Pancreas (tissue), 10 donors: ENCODE measurements at regions not wholly inside any gene's neighbourhood (a gene's known extent, or its start where the extent isn't known, plus 50 kb on each side); places are given as distances from the start of the nearest gene placed in this dataset.
A peak's percentile ranks its signal among the peaks of the same experiment; 100 is the strongest.

Source experiments
- ATAC-seq, 4 donors: fragments of 200-7000 bp; cut with Tn5 transposase; one replicate each; pipeline versions ENCODE4 v1.8.0 to v1.9.1; 2020; ENCODE audit warnings: mild to moderate bottlenecking in 4 of 4, moderate library complexity in 4 of 4
- DNase-seq, 6 donors: peaks; one replicate each; pipeline ENCODE4 v3.0.0-alpha.2; 2020
- FAIRE-seq: peaks from 2 replicates; lab custom pipeline; 2012; peaks lifted over from hg19 to GRCh38; lab: Jason Lieb, UNC
- H3K27ac ChIP-seq, 4 donors: fragments of 200-600 bp; sonication (generic); 1 replicate in 3 of 4; 2 replicates in 1 of 4; pipeline versions ENCODE4 v1.5.0 to v1.8.0; 2020
- H3K27me3 ChIP-seq, 4 donors: fragments of 200-600 bp; one replicate each; pipeline ENCODE4 v1.8.0; 2021
- H3K36me3 ChIP-seq, 3 donors: fragments of 200-600 bp; sonication (generic) in 1 of 3; one replicate each; pipeline versions ENCODE4 v1.5.0 to v1.8.0; 2020 to 2021
- H3K4me1 ChIP-seq, 3 donors: fragments of 200-600 bp; one replicate each; pipeline ENCODE4 v1.8.0; 2021
- H3K4me3 ChIP-seq, 4 donors: fragments of 200-600 bp; sonication (generic) in 2 of 4; one replicate each; pipeline versions ENCODE4 v1.5.0 to v1.8.0; 2020 to 2021
- H3K9me3 ChIP-seq, 4 donors: fragments of 200-600 bp; one replicate each; pipeline ENCODE4 v1.8.0; 2021
- CTCF ChIP-seq, 4 donors: fragments of 200-600 bp; sonication (generic) in 3 of 4; IDR thresholded peaks; one replicate each; pipeline versions ENCODE4 v1.5.0 to v1.8.0; 2021; ENCODE audit warnings: antibody characterized with exemption in 4 of 4
- WGBS, 2 donors: extraction: QIAGEN DNeasy Blood & Tissue Kit; methylation state at CpG; one replicate each; pipeline ENCODE4 v1.1.7; 2013; 5-methylcytosine and 5-hydroxymethylcytosine counted together
- intact Hi-C, 3 donors: fragments of 100-400 bp; cut with DNase I; formaldehyde crosslinking; loops; one replicate each; pipeline versions ENCODE4 v1.11.1 to v1.14.2; 2022
- donor health status: healthy with polysubstance abuse.
- donor health status: DM: no; HTN: no; CAD: no; lungs with moderate emphysema.
- donor health status: DM: no; HTN: no; CAD: no.
- donor health status: control.
- donor health status: control.
- donor health status: Bipolar disorder and iron deficiency.
- donor health status: DM: yes; HTN: yes; CAD: no.
- donor health status: DM: no; HTN: no; CAD: no.
- donor health status: DM: no; HTN: no; CAD: no.
- donor health status: DM: yes; HTN: yes; CAD: no.

GRCh38 chr3:113079218-113079961, 88.6 kb downstream of the GTPBP8 start:
- Histone ChIP-seq H3K4me3 (no peak overlapping the region), H3K4me1 (no peaks in the 10 kb centered on the region), H3K27ac (no peak overlapping the region), H3K36me3 (no peaks in the 10 kb centered on the region), H3K27me3 (no peaks in the 10 kb centered on the region), H3K9me3 (no peaks in the 10 kb centered on the region)
- FAIRE-seq = no peak
- WGBS, 2 donors = 56 to 57% methylated on average over 10 of the region's 10 CpGs
- ATAC-seq = no peak
- DNase-seq = no peak
- intact Hi-C loops = no loop called here
- TF ChIP-seq CTCF (IDR thresholded peaks at IDR 0.05) = no peak

GRCh38 chr3:113084777-113085176, 94.0 kb downstream of the GTPBP8 start:
- H3K4me1 ChIP-seq = no peaks in the 10 kb centered on the region
- H3K36me3 ChIP-seq = no peaks in the 10 kb centered on the region
- TF ChIP-seq CTCF (IDR thresholded peaks at IDR 0.05) = no peak
- H3K27ac ChIP-seq = no peak overlapping the region
- FAIRE-seq (no peak), DNase-seq (peak in 3 of 6 donors; percentile 11 to 23 (median 17)), ATAC-seq (peak in 2 of 4 donors; percentile 29 to 46)
- no peak overlapping the region for H3K4me3 ChIP-seq
- H3K9me3 ChIP-seq = no peaks in the 10 kb centered on the region
- WGBS, 2 donors = 53 to 64% methylated on average over 2 of the region's 2 CpGs
- intact Hi-C loops = no loop called here
- no peaks in the 10 kb centered on the region for H3K27me3 ChIP-seq

- ATAC-seq (no peak), DNase-seq (no peak), FAIRE-seq (no peak)
- WGBS, 2 donors = 66 to 76% methylated on average over 6 of the region's 6 CpGs
- Histone ChIP-seq H3K27me3 (no peaks in the 10 kb centered on the region), H3K36me3 (no peaks in the 10 kb centered on the region), H3K27ac (no peak overlapping the region), H3K4me1 (no peaks in the 10 kb centered on the region), H3K9me3 (no peaks in the 10 kb centered on the region), H3K4me3 (no peak overlapping the region)
- intact Hi-C loops = no loop called here
- no peak for TF ChIP-seq CTCF (IDR thresholded peaks at IDR 0.05)
These were observed 96.0 kb downstream of the GTPBP8 start for GRCh38 chr3:113086560-113087461.

GRCh38 chr3:113088616-113089015, 97.8 kb downstream of the GTPBP8 start:
- H3K4me3 ChIP-seq = no peak overlapping the region
- intact Hi-C loops = no loop called here
- H3K9me3 ChIP-seq = no peaks in the 10 kb centered on the region
- FAIRE-seq (no peak), DNase-seq (no peak), ATAC-seq (no peak)
- H3K27me3 ChIP-seq = no peaks in the 10 kb centered on the region
- no peaks in the 10 kb centered on the region for H3K4me1 ChIP-seq
- no peak for TF ChIP-seq CTCF (IDR thresholded peaks at IDR 0.05)
- no peaks in the 10 kb centered on the region for H3K36me3 ChIP-seq
- 73 to 83% methylated on average over 8 of the region's 8 CpGs for whole genome bisulfite sequencing, 2 donors
- no peak overlapping the region for H3K27ac ChIP-seq
